SK-N-SH treated with all-trans-retinoic acid at 6 μM for 48 hours (cell line): ENCODE measurements at regions not wholly inside any gene's neighbourhood (a gene's known extent, or its start where the extent isn't known, plus 50 kb on each side); places are given as distances from the start of the nearest gene placed in this dataset.

Experiments
- ATAC-seq: fragments of 200-7000 bp; cut with Tn5 transposase; 3 replicates; pipeline ENCODE4 v1.9.1; 2020; ENCODE audit warnings: mild to moderate bottlenecking, moderate library complexity
- ARNTL ChIP-seq: fragments of 450-650 bp; formaldehyde crosslinking; IDR thresholded peaks from 2 replicates; pipeline ENCODE4 v1.5.0; 2020; ENCODE audit warnings: low read depth, mild to moderate bottlenecking, moderate library complexity, borderline replicate concordance
- BACH2 ChIP-seq: fragments of 250-450 bp; sonication (Bioruptor Pico); IDR thresholded peaks from 2 replicates; pipeline ENCODE4 v1.9.0; 2021; ENCODE audit warnings: mild to moderate bottlenecking, borderline replicate concordance
- CREB5 ChIP-seq: fragments of 250-450 bp; sonication (Bioruptor Pico); IDR thresholded peaks from 2 replicates; pipeline ENCODE4 v1.5.1; 2020; ENCODE audit warnings: low read depth, mild to moderate bottlenecking, moderate library complexity
- CSDC2 ChIP-seq: fragments of 250-450 bp; sonication (Bioruptor Pico); IDR thresholded peaks from 2 replicates; pipeline ENCODE4 v1.5.0; 2020; ENCODE audit warnings: mild to moderate bottlenecking, moderate library complexity
- ESRRG ChIP-seq: fragments of 250-450 bp; sonication (Bioruptor Pico); IDR thresholded peaks from 2 replicates; pipeline ENCODE4 v1.6.1; 2021; ENCODE audit warnings: mild to moderate bottlenecking
- GLIS3 ChIP-seq: fragments of 250-450 bp; sonication (Bioruptor Pico); IDR thresholded peaks from 2 replicates; pipeline ENCODE4 v1.5.0; 2020; ENCODE audit warnings: mild to moderate bottlenecking, moderate library complexity
- ISL1 ChIP-seq: fragments of 250-450 bp; sonication (Bioruptor Pico); IDR thresholded peaks from 2 replicates; pipeline ENCODE4 v2.1.2; 2022; ENCODE audit warnings: mild to moderate bottlenecking, moderate library complexity
- POU6F1 ChIP-seq: fragments of 250-450 bp; sonication (Bioruptor Pico); IDR thresholded peaks from 2 replicates; pipeline ENCODE4 v1.8.0; 2021; ENCODE audit warnings: low read depth, mild to moderate bottlenecking, moderate library complexity, borderline replicate concordance
- PPARA ChIP-seq: fragments of 250-450 bp; sonication (Bioruptor Pico); IDR thresholded peaks from 2 replicates; pipeline ENCODE4 v1.5.0; 2020; ENCODE audit warnings: mild to moderate bottlenecking, borderline replicate concordance
- RARB ChIP-seq: fragments of 250-450 bp; sonication (Bioruptor Pico); IDR thresholded peaks from 2 replicates; pipeline ENCODE4 v1.8.0; 2021; ENCODE audit warnings: mild to moderate bottlenecking, moderate library complexity
- SNAI2 ChIP-seq: fragments of 250-450 bp; sonication (Bioruptor Pico); IDR thresholded peaks from 2 replicates; pipeline ENCODE4 v1.5.0; 2020; ENCODE audit warnings: mild to moderate bottlenecking, moderate library complexity
- TCF4 ChIP-seq: fragments of 250-450 bp; sonication (Bioruptor Pico); IDR thresholded peaks from 2 replicates; pipeline ENCODE4 v1.8.0; 2021; ENCODE audit warnings: mild to moderate bottlenecking, moderate library complexity, borderline replicate concordance
- ZC3H10 ChIP-seq: fragments of 250-450 bp; sonication (Bioruptor Pico); IDR thresholded peaks from 2 replicates; pipeline ENCODE4 v1.5.1; 2021; ENCODE audit warnings: mild to moderate bottlenecking, moderate library complexity
- ZFP3 ChIP-seq: fragments of 250-450 bp; sonication (Bioruptor Pico); IDR thresholded peaks from 2 replicates; pipeline ENCODE4 v1.5.0; 2020; ENCODE audit warnings: mild to moderate bottlenecking, moderate library complexity
- ZFP30 ChIP-seq: fragments of 450-650 bp; formaldehyde crosslinking; IDR thresholded peaks from 2 replicates; pipeline ENCODE4 v1.5.0; 2022; ENCODE audit warnings: mild to moderate bottlenecking, moderate library complexity
- ZNF565 ChIP-seq: fragments of 450-650 bp; formaldehyde crosslinking; conservative IDR thresholded peaks from 2 replicates; pipeline ENCODE4 v1.5.0; 2020; ENCODE audit warnings: low read depth, mild to moderate bottlenecking, moderate library complexity
- ZNF70 ChIP-seq: fragments of 450-650 bp; formaldehyde crosslinking; IDR thresholded peaks from 2 replicates; pipeline ENCODE4 v1.5.0; 2020; ENCODE audit warnings: mild to moderate bottlenecking, moderate library complexity
- ZNF8 ChIP-seq: fragments of 450-650 bp; formaldehyde crosslinking; IDR thresholded peaks from 2 replicates; pipeline ENCODE4 v1.5.0; 2020; ENCODE audit warnings: mild to moderate bottlenecking, moderate library complexity
- TF ChIP-seq, protein P1 (sequence below): fragments of 250-450 bp; sonication (Bioruptor Pico); IDR thresholded peaks from 2 replicates; pipeline ENCODE4 v1.8.0; 2020; ENCODE audit warnings: mild to moderate bottlenecking, moderate library complexity, borderline replicate concordance
- TF ChIP-seq, protein P2 (sequence below): fragments of 250-450 bp; sonication (Bioruptor Pico); IDR thresholded peaks from 2 replicates; pipeline ENCODE4 v1.5.1; 2021; ENCODE audit warnings: mild to moderate bottlenecking, moderate library complexity
- TF ChIP-seq, protein P3 (sequence below): fragments of 250-450 bp; sonication (Bioruptor Pico); IDR thresholded peaks from 2 replicates; pipeline ENCODE4 v1.5.0; 2020; ENCODE audit warnings: mild to moderate bottlenecking, moderate library complexity

- ATAC-seq, result peak; percentile 67
Observed at GRCh38 chr11:91792779-91793262, 431.8 kb upstream of the FAT3 start.

GRCh38 chr11:91791171-91791468 lies 433.5 kb upstream of the FAT3 start:
- no peak for ATAC-seq
- TF ChIP-seq, protein P1, sequence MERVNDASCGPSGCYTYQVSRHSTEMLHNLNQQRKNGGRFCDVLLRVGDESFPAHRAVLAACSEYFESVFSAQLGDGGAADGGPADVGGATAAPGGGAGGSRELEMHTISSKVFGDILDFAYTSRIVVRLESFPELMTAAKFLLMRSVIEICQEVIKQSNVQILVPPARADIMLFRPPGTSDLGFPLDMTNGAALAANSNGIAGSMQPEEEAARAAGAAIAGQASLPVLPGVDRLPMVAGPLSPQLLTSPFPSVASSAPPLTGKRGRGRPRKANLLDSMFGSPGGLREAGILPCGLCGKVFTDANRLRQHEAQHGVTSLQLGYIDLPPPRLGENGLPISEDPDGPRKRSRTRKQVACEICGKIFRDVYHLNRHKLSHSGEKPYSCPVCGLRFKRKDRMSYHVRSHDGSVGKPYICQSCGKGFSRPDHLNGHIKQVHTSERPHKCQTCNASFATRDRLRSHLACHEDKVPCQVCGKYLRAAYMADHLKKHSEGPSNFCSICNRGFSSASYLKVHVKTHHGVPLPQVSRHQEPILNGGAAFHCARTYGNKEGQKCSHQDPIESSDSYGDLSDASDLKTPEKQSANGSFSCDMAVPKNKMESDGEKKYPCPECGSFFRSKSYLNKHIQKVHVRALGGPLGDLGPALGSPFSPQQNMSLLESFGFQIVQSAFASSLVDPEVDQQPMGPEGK (CRISPR knock-in tag), result no peak
- no peak for TF ChIP-seq ESRRG (CRISPR knock-in tag)
- no peak for TF ChIP-seq ARNTL (CRISPR knock-in tag)
- no peak for TF ChIP-seq ZFP3 (CRISPR knock-in tag)
- no peak for TF ChIP-seq ZC3H10 (CRISPR knock-in tag)
- no peak for TF ChIP-seq ZNF565 (CRISPR knock-in tag)
- TF ChIP-seq CSDC2 (CRISPR knock-in tag), result no peak
- TF ChIP-seq GLIS3 (CRISPR knock-in tag), result no peak
- no peak for TF ChIP-seq TCF4 (CRISPR knock-in tag)
- TF ChIP-seq POU6F1 (CRISPR knock-in tag), result no peak
- TF ChIP-seq ZFP30 (CRISPR knock-in tag), result no peak
- no peak for TF ChIP-seq ZNF8 (CRISPR knock-in tag)
- TF ChIP-seq SNAI2 (CRISPR knock-in tag), result no peak
- TF ChIP-seq, protein P2, sequence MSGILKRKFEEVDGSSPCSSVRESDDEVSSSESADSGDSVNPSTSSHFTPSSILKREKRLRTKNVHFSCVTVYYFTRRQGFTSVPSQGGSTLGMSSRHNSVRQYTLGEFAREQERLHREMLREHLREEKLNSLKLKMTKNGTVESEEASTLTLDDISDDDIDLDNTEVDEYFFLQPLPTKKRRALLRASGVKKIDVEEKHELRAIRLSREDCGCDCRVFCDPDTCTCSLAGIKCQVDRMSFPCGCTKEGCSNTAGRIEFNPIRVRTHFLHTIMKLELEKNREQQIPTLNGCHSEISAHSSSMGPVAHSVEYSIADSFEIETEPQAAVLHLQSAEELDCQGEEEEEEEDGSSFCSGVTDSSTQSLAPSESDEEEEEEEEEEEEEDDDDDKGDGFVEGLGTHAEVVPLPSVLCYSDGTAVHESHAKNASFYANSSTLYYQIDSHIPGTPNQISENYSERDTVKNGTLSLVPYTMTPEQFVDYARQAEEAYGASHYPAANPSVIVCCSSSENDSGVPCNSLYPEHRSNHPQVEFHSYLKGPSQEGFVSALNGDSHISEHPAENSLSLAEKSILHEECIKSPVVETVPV (CRISPR knock-in tag), result no peak
- TF ChIP-seq ISL1 (CRISPR knock-in tag), result no peak
- TF ChIP-seq, protein P3, sequence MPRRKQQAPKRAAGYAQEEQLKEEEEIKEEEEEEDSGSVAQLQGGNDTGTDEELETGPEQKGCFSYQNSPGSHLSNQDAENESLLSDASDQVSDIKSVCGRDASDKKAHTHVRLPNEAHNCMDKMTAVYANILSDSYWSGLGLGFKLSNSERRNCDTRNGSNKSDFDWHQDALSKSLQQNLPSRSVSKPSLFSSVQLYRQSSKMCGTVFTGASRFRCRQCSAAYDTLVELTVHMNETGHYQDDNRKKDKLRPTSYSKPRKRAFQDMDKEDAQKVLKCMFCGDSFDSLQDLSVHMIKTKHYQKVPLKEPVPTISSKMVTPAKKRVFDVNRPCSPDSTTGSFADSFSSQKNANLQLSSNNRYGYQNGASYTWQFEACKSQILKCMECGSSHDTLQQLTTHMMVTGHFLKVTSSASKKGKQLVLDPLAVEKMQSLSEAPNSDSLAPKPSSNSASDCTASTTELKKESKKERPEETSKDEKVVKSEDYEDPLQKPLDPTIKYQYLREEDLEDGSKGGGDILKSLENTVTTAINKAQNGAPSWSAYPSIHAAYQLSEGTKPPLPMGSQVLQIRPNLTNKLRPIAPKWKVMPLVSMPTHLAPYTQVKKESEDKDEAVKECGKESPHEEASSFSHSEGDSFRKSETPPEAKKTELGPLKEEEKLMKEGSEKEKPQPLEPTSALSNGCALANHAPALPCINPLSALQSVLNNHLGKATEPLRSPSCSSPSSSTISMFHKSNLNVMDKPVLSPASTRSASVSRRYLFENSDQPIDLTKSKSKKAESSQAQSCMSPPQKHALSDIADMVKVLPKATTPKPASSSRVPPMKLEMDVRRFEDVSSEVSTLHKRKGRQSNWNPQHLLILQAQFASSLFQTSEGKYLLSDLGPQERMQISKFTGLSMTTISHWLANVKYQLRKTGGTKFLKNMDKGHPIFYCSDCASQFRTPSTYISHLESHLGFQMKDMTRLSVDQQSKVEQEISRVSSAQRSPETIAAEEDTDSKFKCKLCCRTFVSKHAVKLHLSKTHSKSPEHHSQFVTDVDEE (CRISPR knock-in tag), result no peak
- no peak for TF ChIP-seq PPARA (CRISPR knock-in tag)

More at GRCh38 chr11:91792779-91793262, 431.8 kb upstream of the FAT3 start:
- TF ChIP-seq, protein P3 (CRISPR knock-in tag), result no peak
- TF ChIP-seq ESRRG (CRISPR knock-in tag) (no peak), CSDC2 (CRISPR knock-in tag) (no peak), GLIS3 (CRISPR knock-in tag) (no peak), ZNF565 (CRISPR knock-in tag) (no peak), BACH2 (CRISPR knock-in tag) (no peak), RARB (no peak), ISL1 (CRISPR knock-in tag) (no peak), ZNF70 (CRISPR knock-in tag) (no peak), CREB5 (no peak)
- TF ChIP-seq, protein P2 (CRISPR knock-in tag), result no peak
